ENCODE measurements at regions not wholly inside any gene's neighbourhood (a gene's known extent, or its start where the extent isn't known, plus 50 kb on each side); places are given as distances from the start of the nearest gene placed in this dataset.

DNA sequence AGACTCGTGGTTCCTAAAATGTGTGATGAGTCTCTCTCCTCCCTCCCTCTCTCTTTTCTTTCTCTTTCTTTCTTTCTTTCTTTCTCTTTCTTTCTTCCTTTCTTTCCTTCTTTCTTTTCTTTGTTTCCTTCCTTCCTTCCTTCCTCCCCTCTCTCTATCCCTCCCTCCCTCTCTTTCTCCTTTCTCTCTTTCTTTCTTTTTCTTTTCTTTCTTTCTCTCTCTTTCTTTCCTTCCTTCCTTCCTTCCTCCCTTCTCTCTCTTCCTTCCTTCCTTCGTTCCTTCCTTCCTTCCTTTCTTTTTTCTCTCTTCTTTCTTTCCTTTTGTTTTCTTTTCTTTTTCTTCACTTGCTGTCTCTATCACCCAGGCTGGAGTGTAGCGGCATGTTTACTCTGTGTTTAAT, 290.8 kb downstream of the NFKBIZ start:
- Mint-ChIP-seq H3K4me1 (no peaks in the 10 kb centered on the region), H3K36me3 (ENCODE audit: low read depth) (no peaks in the 10 kb centered on the region), H3K27ac (no peak overlapping the region), H3K27me3 (ENCODE audit: insufficient read depth) (no peaks in the 10 kb centered on the region), H3K4me3 (no peak overlapping the region), H3K9me3 (no peaks in the 10 kb centered on the region)
- Histone ChIP-seq H3K27ac (ENCODE audit: low read depth, low read length) (no peak overlapping the region), H3K36me3 (ENCODE audit: control insufficient read depth, insufficient read depth, low read length) (no peaks in the 10 kb centered on the region), H3K9ac (ENCODE audit: extremely low read depth, low read length, poor library complexity, severe bottlenecking) (no peak overlapping the region), H3K27me3 (ENCODE audit: control insufficient read depth, insufficient read depth, low read length, poor library complexity, severe bottlenecking) (no peaks in the 10 kb centered on the region), H3K9me3 (ENCODE audit: control insufficient read depth, low read length) (no peaks in the 10 kb centered on the region), H3K4me1 (ENCODE audit: control insufficient read depth, insufficient read depth, low read length) (no peaks in the 10 kb centered on the region), H3K4me3 (ENCODE audit: low read length) (no peak overlapping the region)
- TF ChIP-seq, protein P1, sequence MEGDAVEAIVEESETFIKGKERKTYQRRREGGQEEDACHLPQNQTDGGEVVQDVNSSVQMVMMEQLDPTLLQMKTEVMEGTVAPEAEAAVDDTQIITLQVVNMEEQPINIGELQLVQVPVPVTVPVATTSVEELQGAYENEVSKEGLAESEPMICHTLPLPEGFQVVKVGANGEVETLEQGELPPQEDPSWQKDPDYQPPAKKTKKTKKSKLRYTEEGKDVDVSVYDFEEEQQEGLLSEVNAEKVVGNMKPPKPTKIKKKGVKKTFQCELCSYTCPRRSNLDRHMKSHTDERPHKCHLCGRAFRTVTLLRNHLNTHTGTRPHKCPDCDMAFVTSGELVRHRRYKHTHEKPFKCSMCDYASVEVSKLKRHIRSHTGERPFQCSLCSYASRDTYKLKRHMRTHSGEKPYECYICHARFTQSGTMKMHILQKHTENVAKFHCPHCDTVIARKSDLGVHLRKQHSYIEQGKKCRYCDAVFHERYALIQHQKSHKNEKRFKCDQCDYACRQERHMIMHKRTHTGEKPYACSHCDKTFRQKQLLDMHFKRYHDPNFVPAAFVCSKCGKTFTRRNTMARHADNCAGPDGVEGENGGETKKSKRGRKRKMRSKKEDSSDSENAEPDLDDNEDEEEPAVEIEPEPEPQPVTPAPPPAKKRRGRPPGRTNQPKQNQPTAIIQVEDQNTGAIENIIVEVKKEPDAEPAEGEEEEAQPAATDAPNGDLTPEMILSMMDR (conservative IDR thresholded peaks at IDR 0.05), result no peak
- 88 to 90% methylated on average over 2 to 3 of the region's 3 CpGs for WGBS, 2 experiments (ENCODE audit: insufficient coverage in 1 of 2, insufficient read length in 1 of 2)
- no peak for DNase-seq

DNA sequence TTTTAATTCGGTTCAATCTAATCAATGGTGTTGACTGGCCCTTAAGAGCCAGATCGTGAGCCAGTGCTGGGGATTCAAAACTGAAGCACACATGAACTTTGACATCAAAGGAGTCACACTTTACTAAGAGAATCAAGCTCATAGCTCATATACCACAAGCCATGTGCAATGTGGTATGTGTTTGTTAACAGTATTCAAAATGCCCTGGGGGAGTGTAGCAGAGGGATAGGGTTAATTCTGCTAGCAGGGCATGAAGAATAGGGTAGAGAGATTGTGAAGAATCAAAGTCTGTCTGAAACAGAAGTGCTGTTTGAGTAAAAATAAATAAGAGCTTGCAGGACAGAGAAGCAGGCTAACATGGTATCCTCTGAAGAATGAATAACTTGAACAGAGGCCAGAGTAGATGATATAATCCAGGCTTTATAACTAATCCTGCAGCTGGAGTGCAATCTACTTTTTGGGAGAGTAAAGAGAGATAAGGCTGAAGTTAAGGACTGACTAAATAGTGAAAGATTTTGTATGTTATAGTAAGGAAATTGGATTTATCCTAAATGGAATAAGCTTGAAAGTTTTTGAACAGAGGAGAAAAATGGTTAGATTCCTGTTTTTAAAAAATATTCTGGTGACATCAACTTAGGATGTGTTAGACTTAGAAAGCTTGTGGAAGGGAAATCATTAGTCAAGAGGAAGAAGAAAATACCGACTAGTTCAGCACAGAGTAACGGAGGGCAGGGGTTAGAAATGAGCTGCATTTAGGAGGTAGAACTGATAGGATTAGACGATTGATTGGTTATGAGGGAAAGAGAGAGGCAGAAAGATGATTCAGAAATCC, 292.0 kb downstream of the NFKBIZ start:
- Histone ChIP-seq H3K9ac (ENCODE audit: extremely low read depth, low read length, poor library complexity, severe bottlenecking) (no peak overlapping the region), H3K36me3 (ENCODE audit: control insufficient read depth, insufficient read depth, low read length) (no peaks in the 10 kb centered on the region), H3K9me3 (ENCODE audit: control insufficient read depth, low read length) (no peaks in the 10 kb centered on the region), H3K27ac (ENCODE audit: low read depth, low read length) (no peak overlapping the region), H3K4me1 (ENCODE audit: control insufficient read depth, insufficient read depth, low read length) (no peaks in the 10 kb centered on the region), H3K27me3 (ENCODE audit: control insufficient read depth, insufficient read depth, low read length, poor library complexity, severe bottlenecking) (no peaks in the 10 kb centered on the region), H3K4me3 (ENCODE audit: low read length) (no peak overlapping the region)
- H3K9me3 Mint-ChIP-seq, result no peaks in the 10 kb centered on the region
- TF ChIP-seq, protein P1 (conservative IDR thresholded peaks at IDR 0.05), result no peak
- H3K27me3 Mint-ChIP-seq (ENCODE audit: insufficient read depth), result no peaks in the 10 kb centered on the region
- H3K36me3 Mint-ChIP-seq (ENCODE audit: low read depth), result no peaks in the 10 kb centered on the region
- 90 to 92% methylated on average over 5 of the region's 5 CpGs for WGBS, 2 experiments (ENCODE audit: insufficient coverage in 1 of 2, insufficient read length in 1 of 2)
- no peak overlapping the region for H3K27ac Mint-ChIP-seq
- no peaks in the 10 kb centered on the region for H3K4me1 Mint-ChIP-seq
- H3K4me3 Mint-ChIP-seq, result no peak overlapping the region
- DNase-seq, result no peak

DNA sequence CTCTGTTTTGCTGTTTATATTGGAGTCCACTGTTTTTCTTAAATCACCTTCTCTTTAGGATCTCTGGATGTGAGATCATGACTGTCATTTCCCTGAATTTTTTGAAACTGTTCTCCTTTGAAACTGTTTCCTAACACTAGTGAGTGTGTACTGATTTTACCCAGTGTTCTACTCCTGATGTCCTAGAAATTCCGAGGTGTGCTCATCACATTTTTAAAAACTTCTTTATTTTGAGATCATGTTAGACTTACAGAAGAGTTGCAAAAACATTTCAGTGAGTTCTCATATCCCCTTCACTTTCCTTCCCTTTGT, 292.6 kb downstream of the NFKBIZ start:
- WGBS, 2 experiments (ENCODE audit: insufficient coverage in 1 of 2, insufficient read length in 1 of 2), result 68 to 86% methylated on average over 1 of the region's 1 CpG
- Mint-ChIP-seq H3K9me3 (no peaks in the 10 kb centered on the region), H3K27ac (no peak overlapping the region), H3K4me1 (no peaks in the 10 kb centered on the region), H3K4me3 (no peak overlapping the region), H3K36me3 (ENCODE audit: low read depth) (no peaks in the 10 kb centered on the region), H3K27me3 (ENCODE audit: insufficient read depth) (no peaks in the 10 kb centered on the region)
- H3K4me3 ChIP-seq (ENCODE audit: low read length), result no peak overlapping the region
- no peak for DNase-seq
- H3K4me1 ChIP-seq (ENCODE audit: control insufficient read depth, insufficient read depth, low read length), result no peaks in the 10 kb centered on the region
- no peak overlapping the region for H3K9ac ChIP-seq (ENCODE audit: extremely low read depth, low read length, poor library complexity, severe bottlenecking)
- H3K36me3 ChIP-seq (ENCODE audit: control insufficient read depth, insufficient read depth, low read length), result no peaks in the 10 kb centered on the region
- H3K9me3 ChIP-seq (ENCODE audit: control insufficient read depth, low read length), result no peaks in the 10 kb centered on the region
- TF ChIP-seq, protein P1 (conservative IDR thresholded peaks at IDR 0.05), result no peak
- H3K27me3 ChIP-seq (ENCODE audit: control insufficient read depth, insufficient read depth, low read length, poor library complexity, severe bottlenecking), result no peaks in the 10 kb centered on the region
- no peak overlapping the region for H3K27ac ChIP-seq (ENCODE audit: low read depth, low read length)

All from endodermal cell (in vitro differentiated cells).